Tibial nerve (tissue), 4 donors: ENCODE measurements at regions not wholly inside any gene's neighbourhood (a gene's known extent, or its start where the extent isn't known, plus 50 kb on each side); places are given as distances from the start of the nearest gene placed in this dataset.

Experiments used
- DNase-seq, 2 donors: peaks; one replicate each; pipeline ENCODE4 v3.0.0-alpha.2; 2019; ENCODE audit warnings: low spot score in 2 of 2
- H3K27ac ChIP-seq, 4 donors: fragments of 200-600 bp; sonication (generic) in 3 of 4; one replicate each; pipeline ENCODE4 v1.5.1; 2017 to 2019; ENCODE audit warnings: mild to moderate bottlenecking in 1 of 4
- H3K27me3 ChIP-seq, 2 donors: fragments of 200-600 bp; sonication (generic) in 1 of 2; one replicate each; pipeline versions ENCODE4 v1.5.1 to v1.6.0; 2017 to 2019
- H3K36me3 ChIP-seq, 3 donors: fragments of 200-600 bp; sonication (generic); one replicate each; pipeline ENCODE4 v1.5.1; 2018 to 2019
- H3K4me1 ChIP-seq, 4 donors: fragments of 200-600 bp; sonication (generic) in 3 of 4; one replicate each; pipeline ENCODE4 v1.5.1; 2017 to 2019
- H3K4me3 ChIP-seq, 4 donors: fragments of 200-600 bp; sonication (generic) in 3 of 4; one replicate each; pipeline ENCODE4 v1.5.1; 2017 to 2019; ENCODE audit warnings: mild to moderate bottlenecking in 1 of 4, moderate library complexity in 1 of 4
- H3K9me3 ChIP-seq, 4 donors: fragments of 200-600 bp; sonication (generic) in 3 of 4; one replicate each; pipeline ENCODE4 v1.5.1; 2017 to 2019
- EP300 ChIP-seq, 2 donors: sonication (generic); formaldehyde crosslinking; IDR thresholded peaks; one replicate each; pipeline ENCODE4 v1.6.1; 2017; ENCODE audit warnings: antibody characterized with exemption in 2 of 2, mild to moderate bottlenecking in 1 of 2
- POLR2A ChIP-seq, 2 donors: fragments of 450-650 bp; IDR thresholded peaks; one replicate each; pipeline ENCODE4 v1.6.1; 2017; ENCODE audit warnings: antibody characterized with exemption in 2 of 2, mild to moderate bottlenecking in 2 of 2, moderate library complexity in 2 of 2
- WGBS, 2 donors: methylation state at CpG; one replicate each; pipeline ENCODE4 v1.1.5; 2018; 5-methylcytosine and 5-hydroxymethylcytosine counted together
- TF ChIP-seq, protein P1 (sequence below), 5 experiments: fragments of 200-600 bp in 3 of 5; fragments of 450-650 bp in 2 of 5; sonication (generic) in 3 of 5; IDR thresholded peaks; one replicate each; pipeline ENCODE4 v1.5.1; 2016 to 2019; ENCODE audit warnings: antibody characterized with exemption in 5 of 5, mild to moderate bottlenecking in 3 of 5, moderate library complexity in 2 of 5

DNA sequence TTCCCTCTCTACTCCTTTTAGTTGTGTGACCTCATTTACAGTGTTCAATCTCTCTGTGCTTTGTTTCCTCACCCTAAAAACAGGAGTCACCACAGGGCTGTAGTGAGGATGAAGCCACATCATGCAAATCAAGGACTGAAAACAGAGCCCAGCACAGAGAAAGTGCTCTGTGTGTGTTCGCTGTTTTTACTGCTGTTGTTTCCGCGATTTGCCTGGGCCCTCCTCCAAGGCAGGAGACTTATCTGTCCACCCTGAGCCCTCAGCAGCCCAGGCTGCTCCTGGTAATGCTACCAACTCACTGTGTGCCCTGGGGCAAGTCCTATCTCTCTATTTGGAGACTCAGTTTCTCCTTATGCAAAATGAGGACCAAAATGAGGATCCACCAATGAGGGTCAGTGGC, 87.2 kb upstream of the NEURL1B start:
- H3K36me3 ChIP-seq: no peaks in the 10 kb centered on the region
- 41 to 50% methylated on average over 3 of the region's 3 CpGs for WGBS, 2 donors
- no peaks in the 10 kb centered on the region for H3K9me3 ChIP-seq
- H3K27me3 ChIP-seq: no peaks in the 10 kb centered on the region
- no peak overlapping the region for H3K4me3 ChIP-seq
- TF ChIP-seq, protein P1, sequence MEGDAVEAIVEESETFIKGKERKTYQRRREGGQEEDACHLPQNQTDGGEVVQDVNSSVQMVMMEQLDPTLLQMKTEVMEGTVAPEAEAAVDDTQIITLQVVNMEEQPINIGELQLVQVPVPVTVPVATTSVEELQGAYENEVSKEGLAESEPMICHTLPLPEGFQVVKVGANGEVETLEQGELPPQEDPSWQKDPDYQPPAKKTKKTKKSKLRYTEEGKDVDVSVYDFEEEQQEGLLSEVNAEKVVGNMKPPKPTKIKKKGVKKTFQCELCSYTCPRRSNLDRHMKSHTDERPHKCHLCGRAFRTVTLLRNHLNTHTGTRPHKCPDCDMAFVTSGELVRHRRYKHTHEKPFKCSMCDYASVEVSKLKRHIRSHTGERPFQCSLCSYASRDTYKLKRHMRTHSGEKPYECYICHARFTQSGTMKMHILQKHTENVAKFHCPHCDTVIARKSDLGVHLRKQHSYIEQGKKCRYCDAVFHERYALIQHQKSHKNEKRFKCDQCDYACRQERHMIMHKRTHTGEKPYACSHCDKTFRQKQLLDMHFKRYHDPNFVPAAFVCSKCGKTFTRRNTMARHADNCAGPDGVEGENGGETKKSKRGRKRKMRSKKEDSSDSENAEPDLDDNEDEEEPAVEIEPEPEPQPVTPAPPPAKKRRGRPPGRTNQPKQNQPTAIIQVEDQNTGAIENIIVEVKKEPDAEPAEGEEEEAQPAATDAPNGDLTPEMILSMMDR (IDR thresholded peaks at IDR 0.05): no peak
- no peak for TF ChIP-seq POLR2A (IDR thresholded peaks at IDR 0.05)
- TF ChIP-seq EP300 (IDR thresholded peaks at IDR 0.05): no peak
- DNase-seq: no peak
- H3K4me1 ChIP-seq: peaks cover 0 to 27% (median 6%) of the 10 kb centered on the region in 4 donors
- no peak overlapping the region for H3K27ac ChIP-seq

DNA sequence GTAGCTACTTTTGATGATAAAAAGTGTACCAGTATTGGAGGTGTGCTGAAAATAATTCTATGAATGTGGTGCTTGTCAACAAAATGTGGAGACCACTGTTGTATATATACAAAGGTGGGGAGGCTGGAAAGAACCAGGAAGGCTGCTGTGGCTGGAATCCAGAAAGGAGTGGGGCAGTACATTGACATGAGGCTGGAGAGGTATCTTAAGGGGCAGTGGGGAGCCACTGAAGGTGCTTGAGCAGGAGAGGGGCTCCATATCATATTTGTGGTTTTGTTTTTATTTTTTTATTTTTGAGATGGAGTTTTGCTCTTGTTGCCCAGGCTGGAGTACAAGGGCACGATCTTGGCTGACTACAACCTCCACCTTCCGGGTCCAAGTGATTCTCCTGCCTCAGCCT, 87.9 kb upstream of the NEURL1B start:
- Histone ChIP-seq H3K4me1 (peaks cover 0 to 20% (median 2%) of the 10 kb centered on the region in 4 donors), H3K36me3 (no peaks in the 10 kb centered on the region), H3K9me3 (no peaks in the 10 kb centered on the region), H3K4me3 (no peak overlapping the region), H3K27ac (no peak overlapping the region), H3K27me3 (no peaks in the 10 kb centered on the region)
- DNase-seq: no peak
- WGBS, 2 donors: 96 to 98% methylated on average over 2 of the region's 2 CpGs
- TF ChIP-seq, protein P1 (IDR thresholded peaks at IDR 0.05): no peak
- no peak for TF ChIP-seq POLR2A (IDR thresholded peaks at IDR 0.05)
- no peak for TF ChIP-seq EP300 (IDR thresholded peaks at IDR 0.05)

DNA sequence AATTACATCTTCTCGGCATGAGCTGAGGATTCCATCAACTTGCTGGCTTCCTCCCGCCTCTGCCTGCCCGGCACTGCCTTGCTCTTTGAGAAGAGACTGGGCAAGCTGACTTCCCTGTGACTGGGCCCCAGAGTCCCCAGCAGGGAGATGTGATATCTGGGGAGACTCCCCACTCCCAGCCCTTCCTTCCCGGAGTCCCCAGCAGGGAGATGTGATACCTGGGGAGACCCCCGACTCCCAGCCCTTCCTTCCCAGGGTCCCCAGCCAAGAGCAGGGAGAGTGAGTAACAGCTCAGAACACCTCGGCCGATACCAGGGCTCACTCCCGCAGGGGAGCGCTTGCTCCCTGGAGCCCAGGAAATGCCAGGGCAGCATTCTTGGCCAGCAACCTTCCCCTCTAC, 90.1 kb upstream of the NEURL1B start:
- Histone ChIP-seq H3K27ac (no peak overlapping the region), H3K9me3 (no peaks in the 10 kb centered on the region), H3K4me1 (no peaks in the 10 kb centered on the region), H3K27me3 (no peaks in the 10 kb centered on the region), H3K4me3 (no peak overlapping the region), H3K36me3 (no peaks in the 10 kb centered on the region)
- TF ChIP-seq, protein P1 (IDR thresholded peaks at IDR 0.05): no peak
- no peak for TF ChIP-seq POLR2A (IDR thresholded peaks at IDR 0.05)
- no peak for TF ChIP-seq EP300 (IDR thresholded peaks at IDR 0.05)
- 56 to 67% methylated on average over 7 to 9 of the region's 9 CpGs for WGBS, 2 donors
- DNase-seq: no peak

DNA sequence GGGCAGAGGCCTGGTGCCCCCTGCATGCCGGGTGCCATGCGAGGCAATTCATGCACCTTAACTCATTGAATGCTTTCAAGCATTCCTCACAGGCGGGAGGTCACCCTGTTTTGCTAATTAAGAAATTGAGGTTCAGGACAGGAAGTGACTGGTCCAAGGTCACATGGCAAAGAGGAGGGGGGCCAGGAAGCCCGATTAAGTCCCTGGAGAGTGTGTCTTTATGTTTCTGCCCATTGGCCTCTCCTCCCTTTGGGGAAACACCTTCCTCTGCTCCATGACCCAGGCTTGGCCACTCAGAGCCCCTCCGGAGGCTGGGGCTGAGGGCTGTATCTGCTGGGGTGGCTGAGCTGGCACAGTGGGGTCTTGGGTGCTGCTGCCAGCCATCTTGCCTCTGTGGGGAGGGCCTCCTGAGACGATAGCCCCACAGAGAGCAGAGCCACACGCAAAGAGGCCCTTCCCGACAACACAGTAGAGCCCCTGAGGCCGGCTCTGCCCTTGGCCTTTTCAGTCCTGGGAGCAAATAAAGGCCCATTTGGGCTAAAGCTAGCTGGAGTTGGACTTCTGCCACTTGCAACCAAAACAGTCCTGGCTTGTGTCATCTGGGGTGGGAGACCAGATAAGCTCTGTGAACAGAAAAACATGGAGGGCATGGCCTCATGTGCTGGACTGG, 90.8 kb upstream of the NEURL1B start:
- Histone ChIP-seq H3K36me3 (no peaks in the 10 kb centered on the region), H3K4me3 (no peak overlapping the region), H3K27ac (no peak overlapping the region), H3K9me3 (no peaks in the 10 kb centered on the region), H3K4me1 (no peaks in the 10 kb centered on the region), H3K27me3 (no peaks in the 10 kb centered on the region)
- WGBS, 2 donors: 63 to 76% methylated on average over 7 to 9 of the region's 9 CpGs
- TF ChIP-seq, protein P1 (IDR thresholded peaks at IDR 0.05): no peak
- TF ChIP-seq EP300 (IDR thresholded peaks at IDR 0.05) (no peak), POLR2A (IDR thresholded peaks at IDR 0.05) (no peak)
- DNase-seq: no peak

DNA sequence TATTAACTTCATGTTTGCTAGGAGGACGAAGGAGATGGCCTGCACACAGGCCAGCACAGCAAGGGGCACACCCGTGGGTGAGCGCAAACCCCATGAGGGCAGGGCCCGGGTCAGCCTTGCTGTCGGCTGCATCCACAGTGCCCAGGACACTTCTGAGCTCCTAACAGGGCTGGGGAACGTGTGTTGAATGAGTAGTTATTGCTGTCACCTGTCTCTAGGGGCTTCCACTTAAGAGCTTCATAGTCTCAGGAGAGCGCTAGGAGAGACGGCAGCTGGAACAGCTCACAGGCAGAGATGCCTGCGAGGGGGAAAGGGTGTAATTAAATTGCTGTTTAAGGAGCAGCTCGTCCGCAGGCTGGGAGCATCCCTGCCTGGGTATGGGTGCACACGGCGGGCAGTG, 91.4 kb upstream of the NEURL1B start:
- 87 to 88% methylated on average over 13 of the region's 13 CpGs for WGBS, 2 donors

More for the DNA sequence above, 91.4 kb upstream of the NEURL1B start:
- H3K4me3 ChIP-seq: no peak overlapping the region
- H3K27me3 ChIP-seq: no peaks in the 10 kb centered on the region
- no peak for DNase-seq
- TF ChIP-seq, protein P1 (IDR thresholded peaks at IDR 0.05): no peak
- TF ChIP-seq POLR2A (IDR thresholded peaks at IDR 0.05) (no peak), EP300 (IDR thresholded peaks at IDR 0.05) (no peak)
- no peaks in the 10 kb centered on the region for H3K36me3 ChIP-seq
- H3K4me1 ChIP-seq: no peaks in the 10 kb centered on the region
- H3K27ac ChIP-seq: no peak overlapping the region
- no peaks in the 10 kb centered on the region for H3K9me3 ChIP-seq
